T1000 (cell line): ENCODE measurements at regions not wholly inside any gene's neighbourhood (a gene's known extent, or its start where the extent isn't known, plus 50 kb on each side); places are given as distances from the start of the nearest gene placed in this dataset.

Source experiments
- DNase-seq: peaks from one replicate; lab custom pipeline; 2025; ENCODE audit warnings: mixed read lengths; lab: John Stamatoyannopoulos, UW

- no peak for DNase-seq
Observed at GRCh38 chr15:97023488-97023844, 693.0 kb downstream of the NR2F2 start.

DNA sequence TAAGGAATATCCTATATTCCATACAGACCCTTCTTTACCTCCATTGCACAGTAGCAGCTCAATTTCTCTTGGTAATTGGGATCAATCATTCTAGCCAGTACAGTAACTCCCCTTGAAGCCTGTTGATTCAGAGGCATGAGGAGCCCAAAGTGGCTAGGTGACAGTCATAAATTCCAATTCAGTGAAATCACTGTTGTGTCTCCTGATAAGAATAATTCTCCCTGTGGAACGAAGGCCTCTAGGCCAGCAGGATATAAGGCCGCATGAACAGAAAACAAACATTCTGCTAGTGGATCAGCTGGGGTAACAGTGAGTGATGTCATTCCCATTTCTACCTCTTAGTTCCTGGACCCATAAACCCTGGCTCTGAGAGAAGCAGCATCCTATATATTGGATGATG is 696.3 kb downstream of the NR2F2 start:
- peak; percentile 25 for DNase-seq

DNA sequence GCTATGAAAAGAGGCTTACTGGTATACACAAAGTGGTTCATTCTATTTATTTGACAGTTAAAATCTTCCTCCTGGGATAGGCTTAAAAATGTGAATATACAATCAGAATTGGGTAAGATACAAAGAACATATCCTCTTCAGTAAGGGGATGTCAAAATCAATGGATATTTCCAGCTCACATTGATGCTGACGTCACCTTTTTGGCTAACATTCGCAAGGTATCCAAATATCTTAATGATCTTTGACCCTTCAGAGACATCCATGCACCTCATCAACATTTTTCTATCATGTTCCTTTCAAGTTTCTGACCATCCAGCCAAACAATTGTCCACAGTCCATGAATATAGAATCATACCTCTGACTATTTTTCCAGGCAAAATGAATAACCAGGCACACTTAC is 697.3 kb downstream of the NR2F2 start:
- no peak for DNase-seq

GRCh38 chr15:97030251-97030650 is 699.8 kb downstream of the NR2F2 start:
- DNase-seq, result no peak

GRCh38 chr15:97036301-97036700 is 705.8 kb downstream of the NR2F2 start:
- no peak for DNase-seq

GRCh38 chr15:97037080-97037479 is 706.6 kb downstream of the NR2F2 start:
- DNase-seq, result no peak

GRCh38 chr15:97045666-97046421 is 715.3 kb downstream of the NR2F2 start:
- no peak for DNase-seq

DNA sequence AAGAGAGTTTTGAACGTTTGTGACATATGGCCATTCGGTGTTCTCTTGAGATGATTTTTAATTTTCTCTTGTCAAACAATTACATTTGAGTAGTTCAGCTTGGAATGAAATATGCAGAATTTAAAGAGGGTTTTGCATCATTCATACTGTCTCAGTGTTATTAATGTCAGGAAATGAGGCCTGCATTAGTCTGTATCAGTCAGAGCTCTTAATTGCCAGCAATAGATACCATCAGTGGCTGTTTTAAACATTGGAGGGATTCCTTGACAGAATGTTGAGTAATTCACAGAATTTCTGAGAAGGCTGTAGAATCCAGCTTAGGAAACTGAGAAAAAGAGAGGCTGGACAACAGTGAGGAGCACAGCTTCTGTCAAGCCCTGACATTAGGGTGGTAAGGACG is 722.0 kb downstream of the NR2F2 start:
- DNase-seq, result no peak

DNA sequence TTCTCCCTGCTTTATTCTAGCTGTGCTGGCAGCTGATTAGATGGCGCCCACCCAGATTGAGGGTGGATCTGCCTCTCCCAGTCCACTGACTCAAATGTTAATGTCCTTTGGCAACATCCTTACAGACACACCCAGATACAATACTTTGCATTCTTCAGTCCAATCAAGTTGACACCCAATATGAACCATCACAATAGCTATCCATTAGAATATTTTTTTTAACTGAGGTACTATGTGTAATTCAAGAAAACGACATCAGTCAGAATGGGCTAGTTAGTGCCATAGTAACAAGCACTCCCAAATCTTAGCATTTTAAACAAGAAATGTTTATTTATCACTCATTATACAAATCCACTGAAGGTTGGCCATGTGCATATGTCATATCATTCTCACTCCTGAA is 723.1 kb downstream of the NR2F2 start:
- no peak for DNase-seq

GRCh38 chr15:97057503-97057902 is 727.0 kb downstream of the NR2F2 start:
- DNase-seq, result no peak

DNA sequence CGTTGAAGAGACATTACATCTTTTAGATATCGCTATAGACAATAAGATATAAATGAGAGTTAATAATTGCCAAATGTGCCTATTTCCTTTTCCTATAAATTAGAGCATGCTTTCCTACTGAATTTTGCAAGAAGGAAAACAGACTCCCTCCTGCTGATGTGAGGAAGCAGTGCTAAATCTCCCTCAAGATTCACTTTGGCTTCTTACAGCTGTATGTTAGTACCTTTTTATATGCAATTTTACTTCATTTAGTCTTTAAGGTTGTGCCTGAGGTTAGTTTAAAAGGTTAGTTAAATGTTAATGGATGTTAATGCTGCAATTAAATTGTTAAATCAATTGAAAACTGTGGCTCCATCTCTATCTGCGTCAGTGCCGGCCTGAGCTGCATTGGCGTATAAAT is 728.8 kb downstream of the NR2F2 start:
- DNase-seq, result no peak

- no peak for DNase-seq
Observed at GRCh38 chr15:97061392-97061791, 730.9 kb downstream of the NR2F2 start.

- DNase-seq, result no peak
Observed at GRCh38 chr15:97071668-97072067, 741.2 kb downstream of the NR2F2 start.

GRCh38 chr15:97072545-97072944 is 742.0 kb downstream of the NR2F2 start:
- no peak for DNase-seq

GRCh38 chr15:97076011-97076410 is 745.5 kb downstream of the NR2F2 start:
- DNase-seq, result no peak

DNA sequence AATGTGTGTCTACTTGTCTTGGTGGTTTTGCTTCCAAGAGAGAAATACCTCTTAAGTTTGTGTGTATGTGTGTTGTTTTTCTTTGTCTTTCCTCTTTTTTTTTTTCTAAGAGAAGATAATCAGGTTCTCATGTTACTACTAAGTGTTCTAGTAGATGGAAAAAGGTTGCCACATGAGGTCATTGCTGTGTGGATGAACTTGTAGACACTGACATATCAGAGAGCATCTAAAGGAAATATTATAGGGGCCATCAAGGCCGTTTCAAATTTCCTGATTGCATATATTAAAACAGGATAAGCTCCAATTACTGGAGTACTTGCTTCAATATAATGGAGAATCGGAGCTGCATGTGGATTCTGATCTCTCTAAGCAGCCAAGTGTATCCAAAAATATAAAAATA is 747.5 kb downstream of the NR2F2 start:
- no peak for DNase-seq

- no peak for DNase-seq
Observed at GRCh38 chr15:97078591-97078990, 748.1 kb downstream of the NR2F2 start.

GRCh38 chr15:97081666-97082226 is 751.2 kb downstream of the NR2F2 start:
- no peak for DNase-seq

- no peak for DNase-seq
Observed at GRCh38 chr15:97082830-97083229, 752.3 kb downstream of the NR2F2 start.

- DNase-seq, result no peak
Observed at GRCh38 chr15:97084650-97085049, 754.1 kb downstream of the NR2F2 start.

DNA sequence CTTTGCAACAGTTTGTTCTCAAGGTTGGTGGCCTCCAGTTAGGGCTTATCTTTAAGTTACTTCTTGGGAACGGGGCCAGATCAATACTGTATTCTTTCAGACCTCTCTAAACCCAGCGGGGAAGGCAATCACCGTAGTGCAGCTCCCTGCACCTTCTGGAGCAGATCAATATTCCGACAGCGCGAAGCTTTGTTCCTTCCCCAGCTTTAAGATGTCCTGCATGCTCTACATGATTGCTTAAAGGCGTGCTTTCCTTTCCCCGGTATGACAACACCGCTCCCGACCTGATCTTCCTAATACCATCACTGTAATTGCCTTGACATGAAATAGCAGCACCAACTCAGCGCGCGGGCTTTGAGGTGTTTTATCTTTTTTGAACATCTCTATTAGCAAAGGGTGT is 755.2 kb downstream of the NR2F2 start:
- DNase-seq, result no peak

DNA sequence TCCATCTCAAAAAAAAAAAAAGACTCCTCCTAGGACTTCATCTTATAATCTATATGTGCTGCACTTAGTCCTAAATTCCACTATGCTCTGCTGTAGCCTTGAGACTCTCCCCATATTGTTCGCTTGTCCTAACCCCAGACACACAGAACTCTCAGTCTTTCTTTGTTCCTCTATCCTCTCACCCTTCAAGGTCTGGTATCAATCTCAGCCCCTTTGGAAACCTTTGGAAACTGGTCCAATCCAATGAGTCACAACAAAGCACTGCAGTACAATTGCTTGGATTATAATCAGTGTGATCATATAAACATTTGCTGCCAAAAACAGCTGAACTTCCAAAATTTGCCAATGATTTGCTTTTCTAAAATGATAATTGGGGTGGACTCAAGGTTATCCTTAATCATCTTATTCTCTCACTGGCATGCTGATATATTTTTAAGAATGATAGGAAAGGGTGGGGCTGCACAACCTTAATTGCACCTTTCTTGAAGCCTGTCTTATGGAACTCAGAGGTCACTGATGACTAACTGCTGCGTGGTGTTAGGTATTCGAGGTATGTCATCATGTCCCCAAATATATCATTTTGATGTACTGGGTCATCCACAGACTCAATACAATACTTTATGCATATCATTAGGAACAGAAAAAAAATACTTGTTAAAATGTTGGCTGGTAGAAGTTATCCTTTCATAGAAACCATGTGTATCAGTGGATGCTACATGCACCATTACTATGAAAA is 756.7 kb downstream of the NR2F2 start:
- DNase-seq, result no peak

- DNase-seq, result no peak
Observed at GRCh38 chr15:97091093-97091492, 760.6 kb downstream of the NR2F2 start.
